AG04450 (cell line): ENCODE measurements at regions not wholly inside any gene's neighbourhood (a gene's known extent, or its start where the extent isn't known, plus 50 kb on each side); places are given as distances from the start of the nearest gene placed in this dataset.

Source experiments
- CTCF ChIA-PET: fragments of 300-600, 350-600 bp; formaldehyde crosslinking; extraction: SDS; loops from one replicate; lab custom pipeline; 2022; ENCODE audit warnings: antibody characterized with exemption, inconsistent platforms; lab: Charles Lee
- POLR2A ChIA-PET: fragments of 350-600 bp; formaldehyde crosslinking; extraction: SDS; loops from one replicate; lab custom pipeline; 2021; ENCODE audit warnings: antibody characterized with exemption, inconsistent platforms; lab: Yijun Ruan, JAX
- DNase-seq: peaks from one replicate; pipeline ENCODE4 v3.0.0-alpha.2; 2011; ENCODE audit warnings: low read depth, low spot score
- H3K27ac ChIP-seq: one replicate; pipeline ENCODE4 v1.5.1; 2012; ENCODE audit warnings: low read depth, low read length, control low read depth
- H3K27me3 ChIP-seq: one replicate; pipeline ENCODE4 v1.6.0; 2012; ENCODE audit warnings: low read length; ENCODE audit not compliant: control insufficient read depth, insufficient read depth
- H3K4me3 ChIP-seq: 2 replicates; pipeline ENCODE4 v1.5.1; 2011; ENCODE audit warnings: mild to moderate bottlenecking, low read depth, low read length, control low read depth
- H3K9me3 ChIP-seq: 2 replicates; pipeline ENCODE4 v1.5.1; 2012; ENCODE audit warnings: low read length; ENCODE audit not compliant: control insufficient read depth, insufficient read depth
- CTCF ChIP-seq: IDR thresholded peaks from 2 replicates; pipeline ENCODE4 v1.5.1; 2011; ENCODE audit warnings: low read depth, low read length, control low read depth, inconsistent platforms

- CTCF ChIA-PET = interaction anchor here (0.8 to 2.9 kb wide), 4 partner anchors 8 to 20 kb away, joined by 3 to 13 read pairs (median 8); no protein-coding TSS in a partner anchor
- no peak overlapping the region for H3K4me3 ChIP-seq
- peaks cover 6% of the 10 kb centered on the region for H3K27me3 ChIP-seq
- no peak overlapping the region for H3K27ac ChIP-seq
- H3K9me3 ChIP-seq = no peaks in the 10 kb centered on the region
- TF ChIP-seq CTCF = no peak
- no peak for DNase-seq
- POLR2A ChIA-PET = interaction anchor here (0.9 kb wide), 1 partner anchor 15 kb away, joined by 3 read pairs; no protein-coding TSS in a partner anchor
Measured at GRCh38 chr5:54886866-54887265, 98.5 kb downstream of the ESM1 start.

- TF ChIP-seq CTCF = no peak
- H3K4me3 ChIP-seq = no peak overlapping the region
- H3K27me3 ChIP-seq = peaks cover 6% of the 10 kb centered on the region
- CTCF ChIA-PET = interaction anchor here (1.1 to 2.9 kb wide), 5 partner anchors 10 to 274 kb away, joined by 3 to 13 read pairs (median 6); partner anchors contain the start of gene GPX8
- no peaks in the 10 kb centered on the region for H3K9me3 ChIP-seq
- POLR2A ChIA-PET = interaction anchor here (1.0 to 1.1 kb wide), 2 partner anchors 10 to 16 kb away, joined by 3 read pairs; no protein-coding TSS in a partner anchor
- no peak overlapping the region for H3K27ac ChIP-seq
- DNase-seq = no peak
Measured at GRCh38 chr5:54885636-54886035, 99.8 kb downstream of the ESM1 start.

GRCh38 chr5:54884195-54884536 lies 101.2 kb downstream of the ESM1 start:
- DNase-seq = no peak
- peak overlapping the region; percentile 60 for H3K4me3 ChIP-seq
- CTCF ChIA-PET = no interaction called here
- POLR2A ChIA-PET = no interaction called here
- no peak overlapping the region for H3K27ac ChIP-seq
- H3K9me3 ChIP-seq = no peaks in the 10 kb centered on the region
- no peak for TF ChIP-seq CTCF
- H3K27me3 ChIP-seq = peaks cover 6% of the 10 kb centered on the region

- POLR2A ChIA-PET = no interaction called here
- CTCF ChIA-PET = interaction anchor here (2.4 kb wide), 1 partner anchor 16 kb away, joined by 8 read pairs; no protein-coding TSS in a partner anchor
- DNase-seq = no peak
- Histone ChIP-seq H3K27me3 (peaks cover 6% of the 10 kb centered on the region), H3K27ac (peak overlapping the region; percentile 34), H3K9me3 (no peaks in the 10 kb centered on the region), H3K4me3 (peak overlapping the region; percentile 60)
- TF ChIP-seq CTCF = no peak
Measured at GRCh38 chr5:54883374-54884194, 101.8 kb downstream of the ESM1 start.

- POLR2A ChIA-PET = no interaction called here
- peak overlapping the region; percentile 33 for H3K27ac ChIP-seq
Measured at GRCh38 chr5:54882841-54883240, 102.6 kb downstream of the ESM1 start.

More at GRCh38 chr5:54882841-54883240, 102.6 kb downstream of the ESM1 start:
- no peak for DNase-seq
- TF ChIP-seq CTCF = no peak
- Histone ChIP-seq H3K9me3 (no peaks in the 10 kb centered on the region), H3K27me3 (peaks cover 6% of the 10 kb centered on the region), H3K4me3 (no peak overlapping the region)
- CTCF ChIA-PET = interaction anchor here (1.0 to 2.4 kb wide), 3 partner anchors 16 to 393 kb away, joined by 3 to 8 read pairs (median 5); partner anchors contain the start of gene GPX8
